GM19043 (cell line): ENCODE measurements at regions not wholly inside any gene's neighbourhood (a gene's known extent, or its start where the extent isn't known, plus 50 kb on each side); places are given as distances from the start of the nearest gene placed in this dataset.

ENCODE experiments used
- ATAC-seq: cut with Tn5 transposase; IDR thresholded peaks from one replicate; pipeline ENCODE4 v1.9.1; 2021; ENCODE audit warnings: low read depth; ENCODE audit not compliant: unreplicated experiment

DNA sequence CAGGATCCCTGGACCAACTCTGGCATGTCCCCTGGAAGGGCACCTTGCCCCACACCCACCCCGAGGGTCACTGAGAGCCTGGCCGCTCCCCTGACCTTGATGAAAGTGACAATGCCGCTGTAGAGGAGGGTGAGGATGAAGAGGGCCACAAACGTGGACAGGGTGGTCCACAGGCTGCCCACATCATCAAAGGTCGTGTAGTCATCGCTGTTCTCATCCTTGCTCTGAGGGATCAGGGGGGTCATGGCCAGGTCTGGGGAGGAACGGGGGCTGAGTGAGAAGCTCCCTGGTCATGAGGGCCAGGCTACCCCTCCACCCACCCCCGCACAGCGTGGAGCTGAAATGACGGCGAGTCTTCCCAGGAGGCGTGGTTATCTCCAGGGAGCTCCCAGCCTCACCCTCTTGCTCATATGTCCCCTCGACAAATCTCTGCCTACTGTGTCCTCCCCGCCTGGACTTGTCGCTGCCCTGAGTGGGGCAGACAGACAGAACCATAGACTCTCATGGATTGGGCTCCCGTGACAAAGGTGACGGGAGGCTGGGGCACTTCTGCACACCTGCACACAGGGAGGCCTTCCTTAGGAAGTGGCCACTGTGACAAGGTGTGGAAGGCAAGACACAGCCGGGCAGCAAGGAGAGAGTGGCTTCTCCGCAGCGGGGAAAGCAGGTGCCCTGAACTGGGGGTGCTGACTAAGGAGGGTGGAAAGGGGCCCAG, 311.1 kb downstream of the TMEM121 start:
- ATAC-seq = no peak

DNA sequence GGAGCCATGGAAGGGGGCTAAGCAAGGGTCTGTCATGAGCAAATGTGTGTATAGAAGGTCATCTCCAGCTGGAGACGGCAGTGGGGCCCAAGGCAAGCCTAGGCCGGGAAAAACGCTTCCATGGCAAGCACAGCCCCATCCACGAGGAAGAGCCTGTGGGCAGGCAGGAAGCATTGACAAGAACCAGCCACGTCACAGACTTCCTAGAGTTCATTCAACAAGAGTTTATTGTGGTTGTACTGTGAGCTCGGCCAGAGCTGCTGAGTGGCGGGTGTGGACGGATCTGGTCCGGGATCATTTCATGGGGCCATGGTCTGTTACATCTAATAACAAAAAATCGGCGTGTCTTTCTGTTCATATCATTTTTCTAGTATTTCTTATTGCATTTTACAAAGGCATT, 311.7 kb downstream of the TMEM121 start:
- ATAC-seq = no peak

DNA sequence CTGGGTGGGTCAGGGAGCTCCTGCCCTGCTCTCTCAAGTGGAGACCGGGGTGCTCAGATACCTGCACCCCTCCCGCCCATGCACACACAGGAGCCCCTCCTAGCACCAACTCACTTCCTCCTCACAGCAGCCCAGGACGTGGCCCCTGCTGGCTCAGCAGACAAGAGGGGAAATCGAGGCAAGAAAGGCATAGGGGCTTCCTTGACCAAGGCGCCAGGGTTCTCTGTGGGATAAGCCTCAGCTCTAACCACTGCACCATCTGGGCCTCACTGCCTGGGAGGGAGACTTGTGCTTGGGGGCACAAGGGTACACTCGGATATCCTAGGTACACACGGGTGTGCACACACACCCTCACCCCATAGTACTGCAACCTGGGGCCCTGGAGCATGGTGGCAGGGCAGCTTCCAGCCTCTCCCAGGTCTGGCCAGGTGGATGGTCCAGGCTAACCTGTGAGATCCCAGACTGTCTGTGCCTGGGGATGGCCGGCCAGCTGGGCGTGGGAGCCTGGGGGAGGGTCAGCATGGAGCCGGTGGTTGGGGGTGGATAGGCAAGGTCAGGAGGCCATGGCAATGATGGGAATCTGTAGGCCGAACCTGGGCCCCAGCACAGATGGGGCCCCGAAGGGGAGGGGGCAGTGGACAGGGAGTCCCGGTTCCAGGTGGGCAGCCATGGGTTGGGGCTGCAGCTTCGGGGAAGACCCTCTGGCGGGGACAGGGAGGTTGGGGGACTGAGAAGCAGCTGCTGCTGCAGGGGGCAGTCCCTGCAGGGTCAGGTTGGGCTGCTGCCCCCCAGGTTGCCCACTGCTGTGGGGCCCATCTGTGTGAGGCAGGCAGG, 312.4 kb downstream of the TMEM121 start:
- ATAC-seq = no peak

DNA sequence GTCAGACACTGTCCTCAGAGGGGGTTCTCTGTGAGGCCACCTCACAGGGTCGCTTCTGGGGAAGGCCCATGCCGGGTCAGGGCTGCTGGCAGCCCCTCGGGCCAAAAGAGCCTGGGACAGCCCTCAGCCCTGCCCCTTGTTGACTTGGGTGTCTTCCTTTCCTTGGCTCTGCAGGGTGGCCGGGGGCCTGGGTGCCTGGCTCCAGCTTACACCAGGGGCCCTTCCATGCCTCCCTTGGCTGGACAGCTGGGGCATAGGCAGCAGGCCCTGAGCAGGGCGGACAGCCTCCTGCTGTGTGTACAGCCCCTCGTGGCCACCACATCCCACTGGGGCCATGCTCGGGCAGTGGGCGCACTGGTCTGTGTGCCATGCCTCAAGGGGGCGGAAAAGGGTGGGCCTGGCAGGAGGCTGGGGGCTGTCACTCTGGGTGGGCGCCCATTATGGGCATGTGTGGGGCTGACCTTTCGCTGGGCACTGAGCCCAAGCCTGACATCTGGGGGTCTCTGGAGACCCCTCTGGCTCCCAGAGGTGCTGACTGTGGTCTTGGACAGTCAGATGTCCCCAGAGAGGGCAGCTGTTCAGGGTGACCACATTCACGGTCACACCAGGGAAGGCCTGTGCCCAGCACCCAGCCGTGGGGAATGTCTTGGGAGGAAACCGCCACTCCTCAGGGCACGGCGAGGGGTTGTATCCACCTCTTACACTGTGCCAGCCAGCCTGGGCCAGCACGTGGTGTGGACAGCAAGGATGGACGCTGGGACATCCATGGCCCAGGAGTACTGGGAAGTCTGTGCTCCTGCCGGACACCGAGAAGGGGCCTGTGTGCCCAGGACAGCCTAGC, 313.3 kb downstream of the TMEM121 start:
- no peak for ATAC-seq

DNA sequence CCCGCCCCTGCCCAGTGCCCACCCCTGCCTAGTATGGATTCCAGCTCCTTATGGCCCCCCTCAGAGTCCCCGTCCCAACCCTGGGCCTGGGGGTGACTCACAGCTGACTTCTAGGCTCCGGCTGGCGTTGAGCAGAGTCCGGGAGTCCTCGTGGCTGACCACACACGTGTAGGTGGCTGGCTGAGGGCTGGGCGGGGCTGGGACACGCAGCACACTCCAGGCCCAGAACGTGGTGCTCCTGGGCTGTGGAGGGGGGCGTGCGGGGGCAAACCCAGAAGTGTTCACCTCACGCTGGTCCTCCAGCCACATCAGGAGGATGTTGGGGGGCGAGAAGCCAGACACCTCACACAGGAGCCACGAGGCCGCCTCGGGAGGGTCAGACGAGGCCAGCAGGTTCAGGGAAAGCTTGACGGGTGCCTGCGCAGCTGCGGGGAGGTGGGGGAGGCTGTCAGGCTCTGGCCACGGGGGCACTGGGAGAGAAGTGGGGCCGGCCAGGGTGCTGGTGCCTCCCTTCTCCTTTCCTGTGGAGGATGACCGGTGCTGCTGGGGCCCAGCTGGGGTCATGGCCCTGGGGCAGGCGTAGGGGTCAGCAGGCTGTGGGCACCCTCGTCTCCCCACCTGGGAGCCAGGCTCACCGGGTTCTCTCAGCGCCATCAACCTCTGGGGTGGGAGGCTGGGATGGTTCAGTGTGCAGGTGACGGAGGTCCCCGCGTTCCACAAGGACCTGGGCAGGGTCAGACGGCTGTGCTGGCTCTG, 314.1 kb downstream of the TMEM121 start:
- ATAC-seq = no peak

DNA sequence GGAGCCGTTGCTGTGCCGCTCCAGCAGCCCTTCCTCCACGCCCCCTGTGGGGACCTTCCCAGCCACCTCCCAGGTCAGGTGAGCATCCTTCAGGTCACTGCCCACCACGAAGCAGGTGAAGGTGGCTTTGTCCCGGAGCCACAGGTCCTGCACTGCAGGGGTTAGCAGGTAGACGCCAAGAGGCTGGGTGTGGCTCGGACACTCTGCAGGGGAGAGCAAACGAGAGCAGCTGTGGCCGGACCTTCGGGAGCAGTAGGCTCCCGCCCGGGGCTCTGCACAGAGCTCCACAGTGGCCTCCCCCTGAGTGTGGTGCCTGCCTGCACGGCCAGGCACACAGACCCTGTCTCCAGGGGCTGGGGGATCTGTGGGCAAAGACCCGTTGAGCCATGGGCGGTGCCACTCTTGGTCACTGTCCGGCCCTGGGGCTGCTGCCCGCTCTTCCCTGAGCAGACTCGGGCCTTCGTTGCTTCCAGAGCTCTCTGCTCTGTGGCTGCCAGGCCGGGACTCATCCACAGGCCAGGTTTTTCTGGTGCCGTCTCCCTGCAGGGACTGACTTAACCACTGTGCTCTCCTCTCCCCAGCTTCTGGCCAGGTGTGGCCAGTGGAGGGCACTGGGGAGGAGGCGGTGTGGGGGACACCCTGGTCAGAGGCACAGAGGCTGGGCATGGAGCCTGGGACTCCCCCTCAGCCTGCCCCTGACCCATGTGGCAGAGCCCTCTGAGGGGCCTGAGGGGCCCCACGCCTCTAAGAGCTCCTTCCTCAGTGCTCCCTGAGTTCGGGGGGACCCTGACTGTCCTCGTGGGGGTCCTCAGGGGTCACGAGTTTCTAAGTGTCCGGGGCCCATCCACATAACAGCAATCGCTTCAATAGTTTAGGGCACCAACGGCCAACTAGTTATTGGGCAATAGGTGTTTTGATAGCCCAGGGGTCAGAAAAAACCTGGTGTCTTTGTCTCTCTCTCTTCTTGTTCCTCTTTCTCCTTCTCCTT, 314.9 kb downstream of the TMEM121 start:
- no peak for ATAC-seq

DNA sequence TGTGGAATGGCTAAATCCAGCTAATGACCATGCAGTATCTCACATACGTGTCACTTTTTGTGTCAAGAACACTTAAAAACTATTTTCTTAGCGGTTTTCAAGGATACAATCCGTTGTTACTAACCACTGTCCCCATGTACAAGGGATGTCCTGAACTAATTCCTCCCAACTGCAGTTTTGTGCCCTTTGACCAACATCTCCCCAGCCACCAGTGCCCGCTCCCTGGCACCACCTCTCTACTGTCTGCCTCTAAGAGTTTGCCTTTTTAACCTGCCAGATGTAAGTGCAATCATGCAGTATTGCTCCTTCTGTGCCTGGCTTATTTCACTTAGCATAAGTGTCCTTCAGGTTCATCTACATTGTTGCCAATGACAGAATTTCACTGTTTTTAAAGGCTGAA, 315.7 kb downstream of the TMEM121 start:
- no peak for ATAC-seq

DNA sequence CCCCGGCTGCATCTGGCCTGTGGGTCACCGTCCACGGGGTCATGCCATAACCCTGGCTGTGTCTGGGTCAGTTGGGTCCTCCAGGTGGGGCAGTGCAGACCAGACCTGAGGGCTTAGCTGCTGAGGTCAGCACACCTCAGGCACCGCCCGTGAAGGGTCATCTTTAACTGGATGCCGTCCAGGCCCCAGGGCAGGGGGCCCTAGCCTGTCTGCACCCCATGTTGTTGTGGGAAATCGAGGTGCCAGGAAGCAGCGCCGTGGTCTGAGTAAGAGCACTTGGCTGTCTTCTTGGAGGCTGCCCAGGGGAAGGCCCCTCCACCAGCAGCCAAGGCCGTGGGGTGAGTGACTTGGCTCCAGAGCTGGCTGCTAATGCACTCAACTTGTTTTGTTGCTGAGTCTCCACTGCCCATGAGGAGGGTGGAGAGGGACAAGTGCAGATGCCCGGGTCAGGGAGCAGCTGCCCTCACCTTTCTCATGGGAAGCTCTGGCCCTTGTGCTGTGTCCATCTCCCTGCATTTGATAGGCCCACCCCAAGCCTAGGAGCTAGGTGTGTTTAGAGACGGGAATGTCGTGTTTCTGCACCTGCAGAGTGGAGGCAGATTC, 317.2 kb downstream of the TMEM121 start:
- ATAC-seq = no peak

DNA sequence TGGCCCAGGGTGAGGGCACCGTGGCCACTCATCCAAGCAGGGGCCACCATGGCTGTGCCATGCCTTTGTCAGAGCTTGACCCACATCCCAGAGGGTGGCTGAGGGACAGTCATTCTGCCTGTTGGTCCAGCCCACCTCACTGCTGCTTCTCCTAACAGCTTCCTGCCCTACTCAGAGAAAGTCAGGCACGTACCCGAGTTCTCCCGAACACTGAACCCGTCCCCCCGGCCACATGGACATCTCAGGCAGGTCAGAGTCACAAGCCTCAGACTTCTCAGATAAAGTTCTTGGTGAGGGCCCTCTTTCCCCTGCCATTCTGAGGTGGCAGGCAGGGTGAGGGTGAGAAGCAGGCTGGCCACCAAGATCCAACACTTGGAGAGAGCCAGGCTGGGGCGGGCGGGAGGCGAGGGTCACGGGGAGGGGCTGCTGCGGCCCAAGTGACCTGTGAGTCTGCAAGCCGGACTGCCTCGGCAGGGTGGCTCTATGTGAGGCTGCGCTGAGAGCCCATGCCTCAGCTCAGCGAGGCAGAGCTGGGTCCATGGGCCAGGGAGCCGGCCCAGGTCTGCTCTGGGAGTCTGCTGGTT, 317.8 kb downstream of the TMEM121 start:
- no peak for ATAC-seq

DNA sequence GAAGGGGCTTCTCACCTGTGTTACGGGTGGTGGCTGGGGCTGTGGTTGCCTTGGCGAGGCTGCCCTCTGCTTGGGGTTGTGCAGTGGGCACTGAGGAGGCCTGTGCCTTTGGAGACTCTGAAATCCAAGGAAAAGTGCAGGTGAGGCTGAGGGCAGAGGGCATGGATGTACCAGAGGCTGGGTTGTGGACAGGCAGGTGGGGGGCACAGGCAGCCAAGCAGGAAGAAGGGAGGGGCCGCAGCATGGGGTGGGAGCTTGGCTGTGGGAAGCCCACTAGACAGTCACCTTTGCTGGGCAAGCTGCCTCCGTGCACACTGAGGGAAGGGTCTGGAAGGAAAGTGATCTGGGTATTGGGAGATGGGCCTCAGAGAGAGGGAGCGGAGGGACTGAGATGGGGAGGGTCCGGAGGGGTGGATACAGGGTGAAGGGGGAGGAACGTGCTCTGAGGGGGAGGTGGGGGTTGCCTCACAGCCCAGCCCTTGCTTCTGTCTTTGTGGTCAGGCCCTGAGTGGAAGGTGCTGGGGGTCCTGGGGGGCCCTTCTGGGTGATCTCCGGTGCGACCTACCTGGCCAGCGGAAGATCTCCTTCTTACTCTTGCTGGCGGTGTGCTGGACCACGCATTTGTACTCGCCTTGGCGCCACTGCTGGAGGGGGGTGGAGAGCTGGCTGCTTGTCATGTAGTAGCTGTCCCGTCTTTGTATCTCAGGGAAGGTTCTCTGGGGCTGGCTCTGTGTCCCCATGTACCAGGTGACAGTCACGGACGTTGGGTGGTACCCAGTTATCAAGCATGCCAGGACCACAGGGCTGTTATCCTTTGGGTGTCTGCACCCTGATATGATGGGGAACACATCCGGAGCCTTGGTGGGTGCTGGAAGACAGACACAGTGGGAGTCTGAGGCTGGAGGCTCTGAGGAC, 318.7 kb downstream of the TMEM121 start:
- ATAC-seq = no peak

DNA sequence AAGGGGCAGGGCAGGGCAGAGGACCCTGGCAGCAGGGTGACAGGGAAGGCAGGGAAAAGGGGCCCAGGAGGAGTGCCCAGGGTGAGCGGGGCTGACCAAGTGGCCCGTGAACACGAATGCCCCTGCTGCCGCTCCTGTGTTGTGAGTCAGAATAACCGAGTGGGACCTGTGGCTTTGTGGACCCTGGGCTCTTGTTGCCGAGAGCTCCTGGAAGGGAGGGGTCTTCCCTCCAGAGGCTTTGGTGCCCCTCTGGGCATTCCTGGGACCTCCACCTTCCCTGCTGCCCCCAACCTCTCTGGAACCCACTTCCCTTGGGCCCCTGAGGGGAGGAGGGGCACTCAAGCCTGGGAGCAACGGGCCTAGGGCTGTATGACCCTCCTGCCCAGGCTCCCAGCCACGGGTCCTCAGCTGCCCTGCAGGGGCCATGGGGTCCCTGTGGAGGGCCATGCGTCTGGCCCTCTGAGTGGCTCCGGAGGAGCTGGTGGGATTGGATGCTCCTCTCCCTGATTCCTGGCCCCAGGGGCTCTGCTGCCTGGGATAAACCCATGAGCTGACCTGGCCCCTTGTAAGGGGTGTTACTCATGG, 319.4 kb downstream of the TMEM121 start:
- ATAC-seq = no peak

DNA sequence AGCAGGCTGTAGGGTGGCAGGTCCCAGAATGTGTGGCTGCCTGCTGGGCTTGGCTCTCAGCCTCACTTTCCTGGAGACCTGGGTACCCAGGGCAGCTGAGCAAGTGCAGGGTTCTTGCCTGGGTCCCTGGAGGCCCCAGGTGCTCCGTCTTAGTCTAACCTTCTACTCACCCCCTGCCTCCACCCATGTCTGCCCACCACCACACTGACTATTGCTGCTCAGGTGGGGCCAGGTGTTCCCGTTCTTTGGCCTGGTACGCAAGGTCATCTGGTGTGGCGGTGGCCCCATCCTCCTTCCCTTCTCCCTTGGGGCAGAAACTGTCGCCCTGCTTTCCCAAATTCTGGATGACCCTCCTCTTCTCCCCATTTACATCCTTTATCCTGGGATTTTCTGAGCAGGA, 319.9 kb downstream of the TMEM121 start:
- ATAC-seq = no peak

DNA sequence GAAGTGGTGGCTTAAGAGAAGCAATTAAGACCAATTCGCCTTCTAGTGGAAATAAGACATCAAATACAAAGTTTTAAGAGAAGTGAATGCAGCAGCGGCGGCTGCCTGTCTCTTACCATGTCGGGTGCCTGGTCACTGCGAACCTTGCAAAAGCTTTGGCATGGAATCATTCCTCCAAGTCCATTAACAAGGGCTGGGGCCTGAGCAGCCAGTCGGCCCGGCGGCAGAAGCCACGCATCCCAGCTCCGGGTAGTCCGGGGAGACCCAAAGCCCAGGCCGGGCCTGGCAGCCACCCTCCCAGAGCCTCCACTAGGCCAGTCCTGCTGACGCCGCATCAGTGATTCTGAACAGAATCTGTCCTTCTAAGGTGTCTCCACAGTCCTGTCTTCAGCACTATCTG, 321.0 kb downstream of the TMEM121 start:
- no peak for ATAC-seq

DNA sequence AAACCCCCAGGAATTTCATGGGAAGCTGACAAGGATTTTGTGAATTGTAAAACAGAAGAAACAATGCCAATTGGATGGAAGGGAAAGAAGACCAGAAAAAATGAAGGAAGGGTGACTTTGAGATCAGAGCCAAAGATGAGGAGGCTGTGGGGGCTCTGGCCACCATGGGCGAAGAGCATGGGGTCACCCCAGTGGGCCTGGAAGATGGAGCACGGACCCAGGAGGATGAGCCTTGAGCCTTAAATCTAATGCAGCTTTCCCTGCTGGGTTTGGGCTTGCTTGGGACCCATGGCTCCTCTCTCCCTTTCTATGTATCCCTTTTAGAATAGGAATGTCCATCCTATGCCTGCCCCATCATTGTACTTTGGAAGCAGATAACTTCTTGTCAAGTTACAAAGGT, 322.2 kb downstream of the TMEM121 start:
- no peak for ATAC-seq

DNA sequence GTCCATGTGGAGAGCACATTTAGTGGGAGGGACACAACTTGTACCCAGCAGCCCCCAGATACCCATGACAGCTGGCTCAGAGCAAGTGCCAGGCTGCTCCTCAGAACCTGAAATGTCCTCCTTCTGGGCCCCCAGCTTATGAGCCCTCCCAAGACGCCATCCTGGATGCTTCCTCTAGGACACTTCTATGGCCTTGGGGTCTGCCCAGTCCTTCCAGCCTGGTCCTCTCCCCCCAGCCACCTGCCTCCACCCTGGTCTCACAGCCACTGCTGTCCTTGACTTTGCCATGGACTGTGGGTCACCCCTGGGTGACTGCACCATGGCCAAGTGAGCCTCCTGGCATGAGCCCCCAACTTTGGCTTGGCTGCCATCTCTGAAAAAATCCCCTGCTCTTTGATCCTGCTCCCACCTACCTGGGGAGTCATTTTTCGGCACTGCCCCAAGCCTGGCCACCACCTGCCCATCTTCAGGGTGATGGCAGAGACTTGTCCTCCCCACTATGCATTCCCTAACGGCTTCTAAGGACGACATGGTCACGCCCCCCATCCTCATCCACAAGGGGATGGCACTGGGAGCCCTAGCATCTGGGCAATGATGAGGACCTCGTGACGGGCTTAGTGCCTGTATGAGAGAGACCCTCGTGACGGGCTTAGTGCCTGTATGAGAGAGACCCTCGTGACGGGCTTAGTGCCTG, 323.7 kb downstream of the TMEM121 start:
- no peak for ATAC-seq

DNA sequence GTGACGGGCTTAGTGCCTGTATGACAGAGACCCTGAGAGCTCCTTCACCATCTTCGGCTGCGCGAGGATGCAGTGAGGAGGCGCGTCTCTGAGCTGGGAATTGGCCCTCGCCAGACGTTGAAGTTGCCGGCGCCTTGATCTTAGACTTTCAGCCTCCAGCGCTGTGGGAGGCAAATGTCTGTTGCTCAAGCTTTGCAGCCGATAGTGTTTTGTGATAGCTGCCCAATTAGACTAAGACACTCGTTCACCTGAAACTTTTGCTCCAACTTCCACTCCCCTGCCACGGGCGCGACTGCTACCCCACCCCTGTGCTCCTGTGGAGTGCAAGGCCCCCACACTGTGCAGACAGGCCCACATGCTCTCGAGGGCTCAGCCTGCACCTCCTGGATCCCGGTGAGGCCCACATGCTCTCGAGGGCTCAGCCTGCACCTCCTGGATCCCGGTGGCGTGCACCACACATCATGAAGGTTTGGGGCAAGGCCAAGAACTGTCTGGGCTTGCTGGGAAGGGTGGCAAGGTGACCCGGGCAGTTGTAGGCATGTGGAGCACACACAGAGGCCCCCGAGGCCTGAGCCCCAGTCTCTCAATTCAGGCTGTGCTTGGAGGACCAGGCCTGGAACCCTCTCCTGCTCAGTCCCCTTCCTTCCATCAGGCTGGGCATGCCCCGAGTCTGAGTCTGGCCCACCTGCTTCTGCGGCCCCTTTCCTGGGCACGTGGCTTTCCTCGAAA, 324.6 kb downstream of the TMEM121 start:
- no peak for ATAC-seq
